ENCODE measurements at regions not wholly inside any gene's neighbourhood (a gene's known extent, or its start where the extent isn't known, plus 50 kb on each side); places are given as distances from the start of the nearest gene placed in this dataset.

DNA sequence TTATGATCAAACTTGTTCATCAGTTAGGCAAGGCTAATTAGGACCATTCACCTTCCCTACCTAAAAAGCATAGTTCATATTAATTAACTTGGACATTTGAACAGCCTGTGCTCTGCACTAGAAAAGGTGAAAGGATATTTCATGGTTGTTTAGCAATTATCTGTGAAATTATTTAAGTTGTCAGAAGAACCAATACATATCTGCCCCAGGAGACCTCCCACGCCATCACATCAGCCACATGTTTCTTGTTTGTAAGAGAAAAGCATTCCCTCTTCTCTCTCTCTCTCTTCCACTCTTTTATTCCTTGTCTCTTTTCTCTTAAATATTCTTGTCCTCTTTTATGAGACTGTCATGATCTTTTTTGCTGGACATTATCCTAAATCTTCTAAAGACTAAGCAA, 282.0 kb upstream of the RND3 start:
- H3K36me3 ChIP-seq = no peaks in the 10 kb centered on the region
- ATAC-seq (no peak), FAIRE-seq (no peak), DNase-seq (no peak)
- no peak overlapping the region for H3K4me3 ChIP-seq
- H3K27me3 ChIP-seq = no peaks in the 10 kb centered on the region
- TF ChIP-seq, protein P1, sequence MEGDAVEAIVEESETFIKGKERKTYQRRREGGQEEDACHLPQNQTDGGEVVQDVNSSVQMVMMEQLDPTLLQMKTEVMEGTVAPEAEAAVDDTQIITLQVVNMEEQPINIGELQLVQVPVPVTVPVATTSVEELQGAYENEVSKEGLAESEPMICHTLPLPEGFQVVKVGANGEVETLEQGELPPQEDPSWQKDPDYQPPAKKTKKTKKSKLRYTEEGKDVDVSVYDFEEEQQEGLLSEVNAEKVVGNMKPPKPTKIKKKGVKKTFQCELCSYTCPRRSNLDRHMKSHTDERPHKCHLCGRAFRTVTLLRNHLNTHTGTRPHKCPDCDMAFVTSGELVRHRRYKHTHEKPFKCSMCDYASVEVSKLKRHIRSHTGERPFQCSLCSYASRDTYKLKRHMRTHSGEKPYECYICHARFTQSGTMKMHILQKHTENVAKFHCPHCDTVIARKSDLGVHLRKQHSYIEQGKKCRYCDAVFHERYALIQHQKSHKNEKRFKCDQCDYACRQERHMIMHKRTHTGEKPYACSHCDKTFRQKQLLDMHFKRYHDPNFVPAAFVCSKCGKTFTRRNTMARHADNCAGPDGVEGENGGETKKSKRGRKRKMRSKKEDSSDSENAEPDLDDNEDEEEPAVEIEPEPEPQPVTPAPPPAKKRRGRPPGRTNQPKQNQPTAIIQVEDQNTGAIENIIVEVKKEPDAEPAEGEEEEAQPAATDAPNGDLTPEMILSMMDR (IDR thresholded peaks at IDR 0.05) = no peak
- WGBS, 2 donors = 61 to 67% methylated on average over 1 of the region's 1 CpG
- no peaks in the 10 kb centered on the region for H3K9me3 ChIP-seq
- no peaks in the 10 kb centered on the region for H3K4me1 ChIP-seq
- intact Hi-C loops (cut with DNase I) = no loop called here
- H3K27ac ChIP-seq = no peak overlapping the region

DNA sequence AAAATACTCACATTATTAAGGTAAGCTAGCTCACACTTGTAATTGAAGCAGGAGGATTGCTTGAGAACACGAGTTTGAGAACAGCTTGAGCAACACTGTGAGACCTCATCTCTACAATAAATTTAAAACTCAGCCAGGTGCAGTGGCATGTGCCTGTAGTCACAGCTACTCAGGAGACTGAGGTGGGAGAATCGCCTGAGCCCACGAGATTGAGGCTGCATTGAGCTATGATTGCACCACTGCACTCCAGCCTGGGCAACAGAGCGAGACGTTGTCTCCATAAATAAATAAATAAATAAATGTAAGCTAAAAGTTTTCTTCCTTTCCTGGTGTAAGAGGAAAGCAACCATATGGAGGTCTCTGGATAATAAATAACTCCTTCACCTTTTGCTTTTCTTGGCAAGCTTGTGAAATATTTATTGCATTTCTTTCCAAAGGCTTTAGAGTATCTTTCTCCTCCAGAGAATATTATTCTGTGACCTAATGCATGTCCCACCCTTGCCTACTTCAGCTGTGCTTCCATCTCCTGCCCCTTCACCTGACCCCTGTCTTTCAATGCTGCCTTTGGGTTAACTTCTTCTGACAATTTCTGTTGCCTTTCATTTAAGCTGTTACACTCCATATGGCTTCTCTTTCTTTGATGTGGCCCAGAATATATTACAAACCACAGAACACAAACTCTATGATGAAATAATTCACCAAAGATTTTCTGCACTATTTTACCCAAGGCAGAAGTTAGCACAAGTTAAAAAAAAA, 280.7 kb upstream of the RND3 start:
- Histone ChIP-seq H3K4me3 (no peak overlapping the region), H3K27ac (no peak overlapping the region), H3K9me3 (no peaks in the 10 kb centered on the region), H3K27me3 (no peaks in the 10 kb centered on the region), H3K36me3 (no peaks in the 10 kb centered on the region), H3K4me1 (no peaks in the 10 kb centered on the region)
- ATAC-seq (no peak), DNase-seq (no peak), FAIRE-seq (no peak)
- TF ChIP-seq, protein P1 (IDR thresholded peaks at IDR 0.05) = no peak
- intact Hi-C loops (cut with DNase I) = no loop called here
- WGBS, 2 donors = 48 to 64% methylated on average over 5 of the region's 5 CpGs

DNA sequence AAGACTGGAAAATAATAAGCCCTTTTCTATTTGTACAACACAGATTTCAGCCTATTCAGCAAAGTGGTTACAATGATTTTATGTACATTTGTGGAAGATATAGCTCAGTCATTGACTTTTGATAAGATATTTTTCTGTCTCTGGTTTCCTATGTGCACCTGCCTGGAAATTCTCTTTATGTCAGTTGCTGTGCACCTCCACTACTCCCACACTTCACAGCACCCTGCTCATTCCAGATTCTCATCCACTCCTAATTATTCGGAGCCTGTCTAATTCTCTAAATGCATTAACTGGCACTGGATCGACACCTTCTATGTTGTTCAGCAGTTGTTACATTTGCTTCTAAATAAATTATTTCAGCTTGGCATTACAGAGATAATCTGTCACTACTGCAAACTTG, 275.1 kb upstream of the RND3 start:
- no peaks in the 10 kb centered on the region for H3K4me1 ChIP-seq
- FAIRE-seq (no peak), ATAC-seq (peak in 1 of 4 donors; percentile 40)

DNA sequence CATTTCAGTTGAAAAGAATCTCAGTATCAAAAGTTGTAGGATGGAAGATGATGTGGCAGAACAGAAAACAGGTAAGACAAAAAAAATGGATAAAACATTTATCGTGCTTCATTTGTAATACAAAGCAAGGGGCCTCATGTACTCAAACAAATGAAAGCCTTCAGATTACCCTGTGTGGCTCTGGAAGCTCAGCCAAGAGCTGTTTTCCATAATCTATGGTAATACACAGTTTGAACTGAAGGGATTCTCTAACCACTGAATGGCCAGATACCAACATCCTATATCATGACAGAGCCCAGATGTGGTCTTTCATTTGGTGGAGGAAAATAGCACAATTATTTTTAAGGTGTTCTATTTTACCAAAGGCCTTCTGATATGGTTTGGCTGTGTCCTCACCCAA, 272.1 kb upstream of the RND3 start:
- H3K4me1 ChIP-seq = no peaks in the 10 kb centered on the region
- FAIRE-seq (no peak), ATAC-seq (no peak), DNase-seq (no peak)
- H3K4me3 ChIP-seq = no peak overlapping the region
- TF ChIP-seq, protein P1 (IDR thresholded peaks at IDR 0.05) = no peak
- H3K36me3 ChIP-seq = no peaks in the 10 kb centered on the region
- no peak overlapping the region for H3K27ac ChIP-seq
- no peaks in the 10 kb centered on the region for H3K27me3 ChIP-seq
- intact Hi-C loops (cut with DNase I) = no loop called here
- 0% methylated on average over 1 of the region's 1 CpG for WGBS, 2 donors
- no peaks in the 10 kb centered on the region for H3K9me3 ChIP-seq

More for the DNA sequence above, 275.1 kb upstream of the RND3 start:
- Histone ChIP-seq H3K27me3 (no peaks in the 10 kb centered on the region), H3K36me3 (no peaks in the 10 kb centered on the region), H3K27ac (no peak overlapping the region), H3K4me3 (no peak overlapping the region), H3K9me3 (no peaks in the 10 kb centered on the region)
- 30 to 58% methylated on average over 2 of the region's 2 CpGs for WGBS, 2 donors
- no peak for DNase-seq
- intact Hi-C loops (cut with DNase I) = no loop called here
- TF ChIP-seq, protein P1 (IDR thresholded peaks at IDR 0.05) = no peak

DNA sequence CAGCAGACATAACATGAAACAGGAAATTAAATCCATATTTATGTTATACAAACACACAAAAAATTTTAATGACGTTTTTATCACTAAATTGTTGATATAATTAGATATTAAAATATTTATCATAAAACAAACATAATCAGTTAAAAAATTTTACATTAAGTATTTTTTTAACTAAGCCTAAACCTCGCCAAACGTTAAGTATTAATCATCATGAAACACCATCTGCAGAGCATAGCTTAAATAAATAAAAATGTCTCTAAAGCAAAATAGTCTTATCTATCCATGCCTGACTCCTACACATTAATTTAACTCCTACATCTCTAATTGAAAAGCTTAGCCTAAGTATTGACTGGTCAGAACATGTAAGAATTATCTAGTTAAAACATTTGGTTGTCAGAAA, 271.6 kb upstream of the RND3 start:
- DNase-seq (no peak), ATAC-seq (no peak), FAIRE-seq (peak; percentile 79)
- Histone ChIP-seq H3K4me3 (no peak overlapping the region), H3K27ac (no peak overlapping the region), H3K27me3 (no peaks in the 10 kb centered on the region), H3K4me1 (no peaks in the 10 kb centered on the region), H3K36me3 (no peaks in the 10 kb centered on the region), H3K9me3 (no peaks in the 10 kb centered on the region)
- intact Hi-C loops (cut with DNase I) = no loop called here
- TF ChIP-seq, protein P1 (IDR thresholded peaks at IDR 0.05) = no peak
- 11 to 16% methylated on average over 3 of the region's 3 CpGs for WGBS, 2 donors
